NCI-H1048 (cell line): ENCODE measurements at regions not wholly inside any gene's neighbourhood (a gene's known extent, or its start where the extent isn't known, plus 50 kb on each side); places are given as distances from the start of the nearest gene placed in this dataset.

Source experiments
- DNase-seq: peaks from one replicate; lab custom pipeline; 2025; lab: John Stamatoyannopoulos, UW

DNA sequence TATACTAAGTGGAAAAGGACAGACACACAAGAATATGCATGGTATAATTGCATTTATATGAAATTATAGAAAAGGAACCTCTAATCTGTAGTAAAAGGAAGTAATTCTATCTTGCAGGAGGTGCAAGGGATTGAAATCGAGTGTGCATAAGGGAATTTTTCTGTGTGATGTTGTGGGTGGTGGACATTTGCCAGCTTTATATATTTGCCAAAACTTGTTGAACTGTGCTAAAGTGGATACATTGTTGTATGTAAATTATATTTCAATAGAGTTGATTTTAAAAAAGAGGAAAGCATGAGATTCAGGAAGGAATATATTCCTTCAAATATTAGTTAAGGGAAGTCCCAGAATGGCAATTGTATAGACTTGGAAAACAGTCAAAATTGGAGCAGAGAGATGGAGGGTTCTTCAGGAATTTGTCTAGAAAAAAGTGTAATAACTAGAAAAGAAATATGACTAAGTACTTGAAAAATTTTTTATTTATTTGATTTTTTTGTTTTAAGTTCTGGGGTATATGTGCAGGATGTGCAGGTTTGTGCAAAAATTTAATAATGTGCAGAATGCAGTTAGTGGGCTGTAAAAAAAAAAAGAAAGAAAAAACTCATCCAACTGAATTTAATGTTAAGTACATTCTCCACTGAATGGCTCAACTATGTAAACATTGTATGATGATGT lies 96.1 kb downstream of the ARL4A start:
- DNase-seq, result no peak

DNA sequence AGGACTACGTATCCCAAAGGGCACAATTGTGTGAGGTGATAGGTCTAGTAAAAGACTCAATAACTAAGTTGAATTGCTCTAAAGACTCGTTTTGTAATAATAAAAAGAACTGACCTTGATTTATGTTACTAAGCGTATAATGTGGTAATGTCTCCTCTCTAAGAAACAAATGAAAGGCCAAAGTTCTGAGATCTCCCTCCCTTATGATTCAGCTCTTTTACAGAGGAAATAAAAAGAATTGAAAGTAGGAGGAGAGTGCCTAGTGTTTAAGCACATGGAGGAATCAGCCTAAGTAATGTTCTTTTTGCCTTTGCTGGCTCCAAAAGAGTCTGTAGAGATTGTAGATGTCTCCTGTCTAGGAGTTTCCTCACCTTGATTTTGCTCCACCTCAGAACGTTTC lies 98.0 kb downstream of the ARL4A start:
- DNase-seq, result no peak

DNA sequence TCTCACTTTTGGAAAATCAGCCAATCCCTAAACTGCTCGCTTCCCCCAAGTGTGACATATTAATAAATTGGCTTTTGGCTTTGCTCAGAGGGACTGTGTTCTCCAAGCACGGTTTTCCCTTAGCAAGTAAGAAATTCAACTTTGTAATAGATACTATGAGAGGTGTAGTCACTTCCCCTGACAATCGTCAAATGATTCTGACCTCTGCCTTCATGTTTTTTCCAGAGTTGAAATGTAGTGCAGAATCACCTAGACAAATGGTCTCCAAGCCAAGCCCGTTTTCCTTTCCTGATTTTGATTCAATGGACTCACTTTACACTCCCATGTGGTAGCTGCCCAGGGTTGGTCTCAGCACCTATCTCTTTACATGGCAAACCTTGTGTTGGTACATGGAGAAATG lies 99.1 kb downstream of the ARL4A start:
- no peak for DNase-seq

DNA sequence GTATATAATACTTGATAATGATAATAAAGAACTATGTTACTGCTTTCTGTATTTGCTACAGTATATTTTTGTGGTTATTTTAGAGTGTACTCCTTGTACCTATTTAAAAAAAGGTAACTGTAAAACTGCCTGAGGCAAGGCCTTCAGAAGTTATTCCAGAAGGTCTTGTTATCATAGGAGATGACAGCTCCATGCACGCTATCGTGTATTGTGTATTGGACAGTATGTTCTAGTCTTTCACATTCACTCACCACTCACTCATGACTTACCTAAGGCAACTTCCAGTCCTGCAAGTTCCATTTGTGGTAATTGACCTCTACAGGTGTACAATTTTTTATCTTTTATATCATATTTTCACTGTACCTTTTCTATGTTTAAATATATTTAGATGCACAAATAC lies 100.7 kb downstream of the ARL4A start:
- no peak for DNase-seq

DNA sequence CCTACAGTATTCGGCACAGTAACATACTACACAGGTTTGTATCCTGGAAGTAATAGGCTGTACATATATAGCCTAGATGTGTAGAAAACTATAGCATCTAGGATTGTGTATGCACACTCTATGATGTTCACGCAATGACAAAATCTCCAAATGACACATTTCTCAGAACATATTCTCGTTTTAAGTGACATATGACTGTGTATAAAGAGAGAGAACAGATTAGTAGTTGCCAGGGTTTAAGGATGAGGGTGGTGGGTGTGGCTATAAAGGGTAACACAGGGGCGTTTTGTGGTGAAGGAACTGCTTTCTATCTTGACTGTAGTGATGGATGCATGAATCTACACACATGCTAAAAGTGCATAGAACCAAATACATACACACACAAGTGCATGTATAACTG lies 101.2 kb downstream of the ARL4A start:
- DNase-seq, result no peak

DNA sequence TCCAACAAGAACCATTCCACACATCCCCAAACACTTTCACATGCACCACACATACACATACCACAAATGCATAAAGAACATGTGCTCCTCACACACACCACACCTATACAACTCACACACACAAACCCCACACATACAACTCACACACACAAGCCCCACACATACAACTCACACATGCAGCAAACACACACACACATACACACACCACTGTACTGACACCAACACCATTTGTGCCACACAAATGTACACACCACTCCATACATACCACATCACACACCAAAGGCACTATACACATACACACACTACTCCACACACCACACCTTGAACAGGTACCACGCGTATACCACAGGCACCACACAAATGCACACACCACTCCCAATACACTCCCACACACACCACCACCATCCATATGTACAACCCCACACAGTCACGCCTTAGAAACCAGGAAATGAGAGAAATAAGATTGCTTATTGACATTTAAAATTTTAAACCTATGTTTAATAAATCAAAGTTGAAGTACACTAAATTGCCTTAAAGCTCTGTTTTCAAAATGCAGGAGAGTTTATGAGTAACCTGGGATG lies 107.4 kb downstream of the ARL4A start:
- no peak for DNase-seq

DNA sequence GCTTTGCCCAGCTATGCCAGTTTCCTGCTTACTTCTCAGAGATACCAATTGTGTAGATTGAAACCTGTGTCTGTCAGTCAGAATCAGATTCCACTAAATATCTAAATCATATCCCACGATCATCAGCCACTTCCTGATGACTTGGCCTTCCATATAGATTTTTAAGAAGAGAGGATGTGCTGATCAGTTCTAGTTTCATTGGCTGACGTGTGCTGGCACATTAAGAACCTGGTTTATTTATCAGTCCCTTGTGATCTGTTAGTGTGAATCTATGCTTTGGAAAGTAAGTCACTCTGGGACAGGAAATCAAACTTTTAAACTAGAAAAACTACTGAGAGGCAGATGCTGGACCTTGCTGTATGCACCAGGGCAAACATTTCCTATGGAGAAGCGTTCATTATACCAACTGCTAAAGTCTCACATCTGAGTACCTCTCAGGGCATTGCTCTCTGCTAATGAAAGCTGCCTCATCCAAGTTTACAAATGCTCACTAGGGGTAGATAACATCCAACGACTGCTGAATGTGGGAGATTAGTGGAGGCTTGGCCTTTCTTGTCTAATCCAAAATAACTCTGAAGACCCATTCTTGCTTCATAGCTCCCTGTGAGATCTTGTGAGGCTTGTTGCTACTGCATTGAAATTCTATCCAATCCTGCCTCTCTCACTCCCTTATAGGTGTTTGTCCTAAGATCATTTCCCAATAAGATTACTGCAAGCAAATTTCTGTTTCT lies 109.1 kb downstream of the ARL4A start:
- no peak for DNase-seq

DNA sequence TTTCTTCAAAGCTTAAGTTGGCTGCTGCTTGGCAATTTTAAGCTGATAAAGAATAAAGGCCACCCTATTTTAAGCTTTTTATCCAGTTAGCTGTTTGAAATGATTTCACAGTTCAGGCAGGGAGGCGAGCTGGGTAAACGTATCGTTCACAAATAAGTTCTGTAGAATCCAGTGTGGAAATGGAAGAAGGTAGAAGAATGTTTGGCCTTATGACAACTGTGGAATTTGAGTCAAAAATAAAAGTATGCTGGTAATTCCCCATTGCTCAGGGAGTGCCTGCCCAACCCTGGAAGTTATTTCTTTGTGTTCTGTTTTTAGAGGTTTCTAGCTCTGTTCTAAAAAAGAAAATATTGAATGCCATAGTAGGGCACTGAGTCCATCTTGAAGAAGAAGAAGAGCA lies 113.1 kb downstream of the ARL4A start:
- no peak for DNase-seq

DNA sequence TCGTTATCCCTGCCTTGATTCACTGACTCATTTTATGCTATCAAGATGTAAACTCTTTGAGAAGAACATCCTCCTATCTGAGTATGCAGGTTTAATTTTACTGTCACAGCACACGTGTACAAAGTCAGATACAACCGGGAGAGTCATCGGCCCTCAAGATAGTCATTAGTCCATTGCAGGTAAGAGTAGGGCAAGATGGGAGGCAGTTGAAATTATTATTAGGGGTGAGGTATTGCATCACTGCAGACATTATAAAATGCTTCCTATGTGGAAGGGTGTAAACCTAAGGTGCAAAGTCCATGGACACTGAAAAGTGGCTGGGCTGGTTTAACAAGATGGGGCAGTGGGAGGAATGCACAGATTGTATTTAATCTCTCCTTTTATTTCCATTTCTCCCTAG lies 113.7 kb downstream of the ARL4A start:
- DNase-seq, result no peak

DNA sequence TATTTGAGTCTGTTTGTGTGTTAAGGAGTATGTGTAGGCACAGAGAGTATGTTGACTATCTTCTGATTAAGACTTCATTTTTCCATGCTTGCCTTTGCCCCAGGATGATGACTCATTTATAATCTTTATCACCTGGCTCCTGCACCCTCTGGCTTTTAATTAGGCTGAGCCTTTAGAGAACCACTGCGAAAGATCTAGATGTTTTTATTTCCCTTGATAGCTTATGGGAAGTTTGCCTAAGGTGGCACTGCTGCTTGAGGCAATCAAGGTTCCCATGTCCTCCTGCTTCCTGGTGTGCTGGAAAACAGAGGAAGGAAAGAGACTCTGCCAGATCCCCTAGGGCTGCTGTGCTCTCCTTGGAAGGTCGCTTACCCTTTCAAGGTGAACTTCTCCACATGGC lies 114.6 kb downstream of the ARL4A start:
- DNase-seq, result no peak

DNA sequence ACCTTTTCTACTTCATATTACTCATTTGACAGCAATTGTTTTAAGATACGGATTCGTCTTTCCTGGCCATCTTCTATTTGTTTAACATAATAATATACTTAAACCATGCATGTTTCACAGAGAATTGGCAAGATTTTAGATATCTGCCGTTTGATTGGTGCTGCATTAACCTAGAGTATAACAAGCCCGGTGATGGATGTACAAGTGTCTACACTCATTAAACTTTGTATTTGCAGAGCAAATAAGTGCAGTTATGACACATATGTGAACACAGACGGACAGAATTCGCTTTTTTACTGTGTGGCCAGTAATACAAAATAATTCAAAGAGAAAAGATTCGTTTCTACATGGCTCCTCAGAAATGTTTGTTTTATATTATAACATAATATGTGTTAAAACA lies 116.1 kb downstream of the ARL4A start:
- no peak for DNase-seq

DNA sequence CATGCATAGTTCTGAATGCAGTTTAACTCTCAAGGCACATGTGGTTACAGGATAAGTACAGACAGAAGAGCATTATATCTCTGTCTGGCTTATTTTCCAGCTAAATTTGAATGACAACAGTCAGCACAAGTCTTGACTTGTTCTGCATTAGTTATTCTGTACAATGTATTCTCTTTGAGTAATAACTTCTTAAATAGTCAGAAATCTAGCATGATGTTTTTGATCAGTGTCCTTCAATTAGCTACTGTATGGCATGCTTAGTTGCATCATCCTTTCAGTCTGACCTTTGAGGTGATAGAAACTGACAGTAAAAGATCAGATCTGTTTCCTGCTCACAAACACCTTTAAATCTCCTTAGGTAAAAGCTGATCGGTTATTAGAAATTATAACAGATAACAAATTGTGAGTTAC lies 118.1 kb downstream of the ARL4A start:
- no peak for DNase-seq

DNA sequence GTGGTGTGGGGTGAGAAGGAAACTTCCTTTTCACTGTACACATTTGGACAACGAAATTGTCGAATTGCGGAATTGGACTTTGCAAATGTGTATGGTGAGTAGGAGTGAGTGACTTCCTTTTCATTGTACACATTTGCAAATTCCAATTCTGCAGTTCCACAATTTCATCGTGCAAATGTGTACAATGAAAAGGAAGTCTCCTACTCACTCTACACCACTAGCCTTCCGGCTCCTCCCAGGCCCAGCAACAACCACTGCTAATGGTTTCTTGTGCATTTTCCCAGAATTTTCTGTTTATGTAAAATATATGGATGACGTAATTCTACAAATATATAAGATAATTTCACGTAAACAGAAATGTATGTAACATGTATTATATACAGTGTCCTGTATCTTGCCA lies 118.5 kb downstream of the ARL4A start:
- DNase-seq, result no peak

DNA sequence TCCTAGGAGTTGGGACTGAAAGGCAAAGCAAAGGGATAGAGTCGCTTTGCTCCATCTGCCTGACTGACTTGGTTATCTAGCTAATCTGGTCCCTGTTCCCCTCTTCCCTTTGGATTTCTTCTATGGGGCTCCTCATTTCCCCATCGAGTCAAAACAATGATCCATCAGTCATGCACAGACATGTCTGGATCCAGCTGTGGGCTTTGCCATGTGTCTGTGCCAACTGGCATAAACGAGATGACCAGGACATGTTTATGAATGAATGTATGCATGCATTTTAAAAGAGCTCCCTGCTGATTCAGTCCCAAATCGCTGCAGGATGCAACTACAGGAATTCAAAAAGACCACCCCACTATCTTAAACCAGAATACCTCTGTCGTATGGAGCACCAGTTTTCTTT lies 122.0 kb downstream of the ARL4A start:
- no peak for DNase-seq

DNA sequence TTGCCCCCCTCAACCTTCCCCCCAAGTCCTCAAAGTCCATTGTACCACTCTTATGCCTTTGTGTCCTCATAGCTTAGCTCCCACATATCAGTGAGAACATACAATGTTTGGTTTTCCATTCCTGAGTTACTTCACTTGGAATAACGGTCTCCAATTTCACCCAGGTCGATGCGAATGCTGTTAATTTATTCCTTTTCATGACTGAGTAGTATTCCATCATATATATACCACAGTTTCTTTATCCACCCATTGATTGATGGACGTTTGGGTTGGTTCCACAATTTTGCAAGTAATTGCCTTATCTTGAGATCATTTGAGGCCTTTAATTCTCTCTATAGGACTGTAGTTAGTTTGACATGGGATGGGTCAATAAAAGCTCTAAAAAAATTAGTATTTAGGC lies 124.7 kb downstream of the ARL4A start:
- no peak for DNase-seq

DNA sequence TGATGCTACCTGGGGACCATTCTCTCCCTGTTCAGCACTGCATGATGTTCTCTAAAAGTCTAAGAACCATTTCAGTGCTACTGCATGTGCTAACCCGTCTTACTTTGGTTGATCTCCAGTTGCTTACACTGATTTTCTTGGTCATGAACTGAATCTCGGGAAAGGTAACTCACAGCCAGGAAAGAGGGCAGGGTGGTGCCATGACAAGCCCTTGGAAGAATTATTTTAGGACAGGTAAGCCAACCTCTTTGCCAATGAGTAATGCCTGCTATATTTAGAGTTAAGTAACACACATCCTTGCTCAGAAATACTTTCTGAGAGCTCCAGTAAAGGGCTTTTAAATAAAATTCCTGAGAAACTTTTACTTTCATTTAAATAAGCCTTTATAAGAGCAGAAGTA lies 126.7 kb downstream of the ARL4A start:
- no peak for DNase-seq

DNA sequence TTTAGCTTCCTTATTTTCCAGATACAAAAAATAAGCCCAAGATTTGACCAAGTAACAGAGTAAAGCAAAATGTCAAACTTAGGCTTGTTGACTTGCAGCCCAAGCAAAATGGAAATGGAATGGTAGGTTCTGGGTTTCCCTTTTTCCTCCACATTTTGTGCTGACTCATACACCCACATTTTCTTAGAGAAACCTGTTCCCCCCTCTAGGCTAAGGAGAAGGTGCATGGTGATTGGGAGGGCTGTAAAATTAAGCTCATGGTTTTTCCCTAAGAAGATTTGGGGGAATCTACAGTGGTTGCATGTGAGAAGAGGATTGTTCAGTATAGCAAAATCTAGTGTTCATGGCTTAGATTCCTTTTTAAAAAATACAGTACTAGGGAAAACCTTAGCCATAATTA lies 127.4 kb downstream of the ARL4A start:
- no peak for DNase-seq

DNA sequence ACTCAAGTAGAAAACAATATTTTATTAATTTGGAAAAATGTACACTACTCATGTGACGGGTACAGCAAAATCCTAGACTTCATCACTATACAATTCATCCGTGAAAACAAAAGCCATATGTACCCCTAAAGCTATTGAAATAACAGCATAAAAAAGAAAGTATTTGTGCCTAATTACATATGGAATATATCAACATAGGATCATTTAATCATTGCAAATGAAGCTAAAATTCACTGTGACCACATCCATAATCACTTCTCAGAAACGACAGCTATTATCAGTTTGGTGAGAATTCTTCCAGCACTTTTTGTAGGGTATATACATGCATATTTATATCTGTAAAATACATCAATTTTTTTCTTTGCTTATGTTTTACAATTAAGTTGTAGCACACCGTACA lies 128.0 kb downstream of the ARL4A start:
- no peak for DNase-seq

DNA sequence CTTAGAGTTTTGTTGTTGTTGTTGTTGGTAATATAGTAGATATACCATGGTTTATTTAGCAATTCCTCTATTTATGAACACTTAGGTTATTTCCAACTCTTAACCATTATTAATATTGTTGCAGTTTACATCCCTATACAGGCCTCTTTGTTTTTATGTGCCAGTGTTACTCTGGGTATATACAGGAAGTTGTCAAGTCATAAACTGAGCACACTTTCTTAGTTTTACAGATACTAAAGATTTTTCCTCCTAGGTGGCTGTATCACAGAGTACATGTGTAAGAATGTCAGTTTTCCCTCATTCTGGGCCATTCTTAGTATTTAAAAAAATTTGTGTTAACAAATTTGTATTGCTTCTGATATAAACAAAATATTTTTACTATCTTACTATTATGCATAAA lies 128.4 kb downstream of the ARL4A start:
- DNase-seq, result no peak

DNA sequence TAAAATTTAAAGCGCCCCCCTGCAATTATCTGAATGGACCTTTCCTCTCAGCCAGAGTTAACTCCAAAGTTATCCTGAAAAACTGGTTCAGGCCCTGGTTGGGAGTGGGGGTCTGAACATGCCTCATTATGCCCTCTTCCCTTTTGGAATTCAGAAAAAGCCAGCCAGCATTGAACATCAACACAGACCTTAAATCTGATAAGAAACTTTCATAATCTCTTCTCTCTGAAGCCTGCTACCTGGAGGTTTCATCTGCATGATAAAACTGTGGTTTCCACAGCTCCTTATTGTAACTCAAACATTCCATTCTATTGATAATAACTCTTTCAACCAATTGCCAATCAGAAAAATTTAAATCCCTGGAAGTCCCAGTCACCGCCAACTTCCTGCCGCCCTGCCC lies 133.3 kb downstream of the ARL4A start:
- no peak for DNase-seq

DNA sequence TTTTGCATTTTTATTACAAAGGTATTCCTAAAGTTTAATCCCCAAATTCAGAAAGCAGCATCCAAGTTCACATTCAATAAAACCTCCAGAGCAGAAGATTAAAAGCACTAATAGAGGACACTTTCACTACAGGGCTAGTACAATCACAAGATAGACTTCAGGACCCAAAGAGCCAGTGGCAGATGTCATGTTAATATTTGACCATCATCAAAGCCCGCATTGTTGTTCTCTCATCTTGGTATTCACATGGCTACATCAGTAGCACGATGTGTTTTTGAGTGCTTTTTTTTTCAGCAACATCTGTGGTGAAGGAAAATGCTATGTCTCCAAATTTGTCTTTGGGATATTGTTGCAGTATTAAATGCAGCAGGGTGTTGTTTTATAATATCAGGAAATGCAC lies 134.3 kb downstream of the ARL4A start:
- DNase-seq, result no peak

DNA sequence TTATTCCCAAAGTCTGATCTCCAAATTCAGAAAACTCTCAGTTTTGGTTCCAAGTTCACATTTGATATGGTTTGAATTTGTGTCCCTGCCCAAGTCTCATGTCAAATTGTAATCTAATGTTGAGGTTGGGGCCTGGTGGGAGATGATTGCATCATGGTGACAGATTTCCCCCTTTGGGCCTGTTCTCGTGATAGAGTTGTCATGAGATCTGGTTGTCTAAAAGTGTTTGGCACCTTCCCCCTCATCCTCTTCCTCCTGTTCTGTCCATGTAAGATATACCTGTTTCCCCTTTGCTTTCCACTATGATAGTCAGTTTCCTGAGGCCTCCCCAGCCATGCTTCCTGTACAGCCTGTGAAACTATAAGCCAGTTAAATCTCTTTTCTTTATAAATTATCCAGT lies 138.6 kb downstream of the ARL4A start:
- DNase-seq, result no peak

DNA sequence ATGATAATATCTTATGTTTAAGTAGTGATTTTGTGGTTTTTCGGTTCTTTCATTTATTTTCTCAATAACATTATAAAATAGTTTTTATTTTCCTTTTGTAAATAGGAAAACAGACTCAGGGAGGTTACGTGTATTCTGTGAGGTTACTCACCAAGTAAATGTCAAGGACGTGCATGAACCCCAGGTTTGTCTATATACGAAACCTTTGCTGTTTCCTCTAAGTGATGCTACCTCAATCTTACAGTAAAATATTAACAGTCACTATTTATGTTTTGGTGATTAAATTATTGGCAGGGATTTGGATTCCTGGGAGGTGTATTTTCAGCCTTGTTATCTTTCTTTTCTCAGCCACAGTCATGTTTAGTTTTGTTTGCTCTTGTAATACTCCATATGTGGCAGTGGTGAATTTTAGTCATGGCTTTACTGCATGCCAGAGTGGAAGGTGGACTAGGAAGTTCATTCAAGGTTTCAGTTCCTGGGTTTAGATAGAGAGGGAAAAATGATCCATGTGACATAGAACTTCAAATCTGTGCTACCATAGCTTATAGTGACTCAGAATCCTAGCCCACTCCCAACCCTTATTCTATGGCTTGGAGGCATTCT lies 139.9 kb downstream of the ARL4A start:
- no peak for DNase-seq
